ENCODE measurements at regions not wholly inside any gene's neighbourhood (a gene's known extent, or its start where the extent isn't known, plus 50 kb on each side); places are given as distances from the start of the nearest gene placed in this dataset.
"Not testable (repeated sequence)": the region's sequence is repeated elsewhere in the genome, so short reads cannot be mapped to it uniquely, and the experiment has no call there.

GRCh38 chr10:125404902-125405301 lies 244.5 kb upstream of the CTBP2 start:
- DNase-seq (ENCODE audit: low read depth): not testable (repeated sequence)

GRCh38 chr10:125401462-125401861 lies 241.1 kb upstream of the CTBP2 start:
- DNase-seq (ENCODE audit: low read depth): no peak

- DNase-seq (ENCODE audit: low read depth): no peak
Observed at GRCh38 chr10:125399289-125399688, 238.9 kb upstream of the CTBP2 start.

- DNase-seq (ENCODE audit: low read depth): no peak
Observed at GRCh38 chr10:125398270-125398669, 237.9 kb upstream of the CTBP2 start.

GRCh38 chr10:125397608-125398007 lies 237.2 kb upstream of the CTBP2 start:
- DNase-seq (ENCODE audit: low read depth): no peak

GRCh38 chr10:125396676-125397075 lies 236.3 kb upstream of the CTBP2 start:
- DNase-seq (ENCODE audit: low read depth): peak; percentile 3

GRCh38 chr10:125392609-125393008 lies 232.2 kb upstream of the CTBP2 start:
- no peak for DNase-seq (ENCODE audit: low read depth)

- DNase-seq (ENCODE audit: low read depth): no peak
Observed at GRCh38 chr10:125392154-125392553, 231.8 kb upstream of the CTBP2 start.

- DNase-seq (ENCODE audit: low read depth): no peak
Observed at GRCh38 chr10:125389648-125390047, 229.3 kb upstream of the CTBP2 start.

GRCh38 chr10:125379592-125379991 lies 219.2 kb upstream of the CTBP2 start:
- DNase-seq (ENCODE audit: low read depth): no peak

GRCh38 chr10:125377368-125377767 lies 217.0 kb upstream of the CTBP2 start:
- peak; percentile 22 for DNase-seq (ENCODE audit: low read depth)

GRCh38 chr10:125375210-125375609 lies 214.8 kb upstream of the CTBP2 start:
- DNase-seq (ENCODE audit: low read depth): peak; percentile 30

- no peak for DNase-seq (ENCODE audit: low read depth)
Observed at GRCh38 chr10:125373546-125373945, 213.2 kb upstream of the CTBP2 start.

- no peak for DNase-seq (ENCODE audit: low read depth)
Observed at GRCh38 chr10:125370578-125370977, 210.2 kb upstream of the CTBP2 start.

- no peak for DNase-seq (ENCODE audit: low read depth)
Observed at GRCh38 chr10:125369382-125370326, 209.3 kb upstream of the CTBP2 start.

- no peak for DNase-seq (ENCODE audit: low read depth)
Observed at GRCh38 chr10:125368146-125368545, 207.8 kb upstream of the CTBP2 start.

- no peak for DNase-seq (ENCODE audit: low read depth)
Observed at GRCh38 chr10:125363791-125364190, 203.4 kb upstream of the CTBP2 start.

GRCh38 chr10:125362950-125363349 lies 202.6 kb upstream of the CTBP2 start:
- no peak for DNase-seq (ENCODE audit: low read depth)

GRCh38 chr10:125359401-125359800 lies 199.0 kb upstream of the CTBP2 start:
- DNase-seq (ENCODE audit: low read depth): no peak

- DNase-seq (ENCODE audit: low read depth): no peak
Observed at GRCh38 chr10:125355657-125356056, 195.3 kb upstream of the CTBP2 start.

GRCh38 chr10:125350519-125350918 lies 190.2 kb upstream of the CTBP2 start:
- DNase-seq (ENCODE audit: low read depth): no peak

GRCh38 chr10:125348536-125348935 lies 188.2 kb upstream of the CTBP2 start:
- DNase-seq (ENCODE audit: low read depth): no peak

- DNase-seq (ENCODE audit: low read depth): no peak
Observed at GRCh38 chr10:125344573-125345171, 184.3 kb upstream of the CTBP2 start.
